SK-N-SH treated with all-trans-retinoic acid at 6 μM for 48 hours (cell line): ENCODE measurements at regions not wholly inside any gene's neighbourhood (a gene's known extent, or its start where the extent isn't known, plus 50 kb on each side); places are given as distances from the start of the nearest gene placed in this dataset.
"Not testable (repeated sequence)": the region's sequence is repeated elsewhere in the genome, so short reads cannot be mapped to it uniquely, and the experiment has no call there.

Experiments used
- ATAC-seq: fragments of 200-7000 bp; cut with Tn5 transposase; 3 replicates; pipeline ENCODE4 v1.9.1; 2020; ENCODE audit warnings: mild to moderate bottlenecking, moderate library complexity
- ARNTL ChIP-seq: fragments of 450-650 bp; formaldehyde crosslinking; IDR thresholded peaks from 2 replicates; pipeline ENCODE4 v1.5.0; 2020; ENCODE audit warnings: low read depth, mild to moderate bottlenecking, moderate library complexity, borderline replicate concordance
- BACH2 ChIP-seq: fragments of 250-450 bp; sonication (Bioruptor Pico); IDR thresholded peaks from 2 replicates; pipeline ENCODE4 v1.9.0; 2021; ENCODE audit warnings: mild to moderate bottlenecking, borderline replicate concordance
- CSDC2 ChIP-seq: fragments of 250-450 bp; sonication (Bioruptor Pico); IDR thresholded peaks from 2 replicates; pipeline ENCODE4 v1.5.0; 2020; ENCODE audit warnings: mild to moderate bottlenecking, moderate library complexity
- ESRRG ChIP-seq: fragments of 250-450 bp; sonication (Bioruptor Pico); IDR thresholded peaks from 2 replicates; pipeline ENCODE4 v1.6.1; 2021; ENCODE audit warnings: mild to moderate bottlenecking
- GLIS3 ChIP-seq: fragments of 250-450 bp; sonication (Bioruptor Pico); IDR thresholded peaks from 2 replicates; pipeline ENCODE4 v1.5.0; 2020; ENCODE audit warnings: mild to moderate bottlenecking, moderate library complexity
- ISL1 ChIP-seq: fragments of 250-450 bp; sonication (Bioruptor Pico); IDR thresholded peaks from 2 replicates; pipeline ENCODE4 v2.1.2; 2022; ENCODE audit warnings: mild to moderate bottlenecking, moderate library complexity
- OSR1 ChIP-seq: fragments of 250-450 bp; sonication (Bioruptor Pico); IDR thresholded peaks from 2 replicates; pipeline ENCODE4 v1.8.0; 2022; ENCODE audit warnings: moderate library complexity, mild to moderate bottlenecking, inconsistent platforms
- PPARA ChIP-seq: fragments of 250-450 bp; sonication (Bioruptor Pico); IDR thresholded peaks from 2 replicates; pipeline ENCODE4 v1.5.0; 2020; ENCODE audit warnings: mild to moderate bottlenecking, borderline replicate concordance
- RARB ChIP-seq: fragments of 250-450 bp; sonication (Bioruptor Pico); IDR thresholded peaks from 2 replicates; pipeline ENCODE4 v1.8.0; 2021; ENCODE audit warnings: mild to moderate bottlenecking, moderate library complexity
- SNAI2 ChIP-seq: fragments of 250-450 bp; sonication (Bioruptor Pico); IDR thresholded peaks from 2 replicates; pipeline ENCODE4 v1.5.0; 2020; ENCODE audit warnings: mild to moderate bottlenecking, moderate library complexity
- TCF4 ChIP-seq: fragments of 250-450 bp; sonication (Bioruptor Pico); IDR thresholded peaks from 2 replicates; pipeline ENCODE4 v1.8.0; 2021; ENCODE audit warnings: mild to moderate bottlenecking, moderate library complexity, borderline replicate concordance
- TOX ChIP-seq: fragments of 250-450 bp; sonication (Bioruptor Pico); IDR thresholded peaks from 2 replicates; pipeline ENCODE4 v1.8.0; 2021; ENCODE audit warnings: mild to moderate bottlenecking, moderate library complexity, borderline replicate concordance
- ZC3H10 ChIP-seq: fragments of 250-450 bp; sonication (Bioruptor Pico); IDR thresholded peaks from 2 replicates; pipeline ENCODE4 v1.5.1; 2021; ENCODE audit warnings: mild to moderate bottlenecking, moderate library complexity
- ZFP3 ChIP-seq: fragments of 250-450 bp; sonication (Bioruptor Pico); IDR thresholded peaks from 2 replicates; pipeline ENCODE4 v1.5.0; 2020; ENCODE audit warnings: mild to moderate bottlenecking, moderate library complexity
- ZFP30 ChIP-seq: fragments of 450-650 bp; formaldehyde crosslinking; IDR thresholded peaks from 2 replicates; pipeline ENCODE4 v1.5.0; 2022; ENCODE audit warnings: mild to moderate bottlenecking, moderate library complexity
- ZNF565 ChIP-seq: fragments of 450-650 bp; formaldehyde crosslinking; conservative IDR thresholded peaks from 2 replicates; pipeline ENCODE4 v1.5.0; 2020; ENCODE audit warnings: low read depth, mild to moderate bottlenecking, moderate library complexity
- ZNF70 ChIP-seq: fragments of 450-650 bp; formaldehyde crosslinking; IDR thresholded peaks from 2 replicates; pipeline ENCODE4 v1.5.0; 2020; ENCODE audit warnings: mild to moderate bottlenecking, moderate library complexity
- ZNF8 ChIP-seq: fragments of 450-650 bp; formaldehyde crosslinking; IDR thresholded peaks from 2 replicates; pipeline ENCODE4 v1.5.0; 2020; ENCODE audit warnings: mild to moderate bottlenecking, moderate library complexity
- TF ChIP-seq, protein P1 (sequence below): fragments of 250-450 bp; sonication (Bioruptor Pico); IDR thresholded peaks from 2 replicates; pipeline ENCODE4 v1.8.0; 2021; ENCODE audit warnings: low read depth, mild to moderate bottlenecking, moderate library complexity, borderline replicate concordance
- TF ChIP-seq, protein P2 (sequence below): fragments of 250-450 bp; sonication (Bioruptor Pico); IDR thresholded peaks from 2 replicates; pipeline ENCODE4 v1.8.0; 2020; ENCODE audit warnings: mild to moderate bottlenecking, moderate library complexity, borderline replicate concordance
- TF ChIP-seq, protein P3 (sequence below): fragments of 250-450 bp; sonication (Bioruptor Pico); IDR thresholded peaks from 2 replicates; pipeline ENCODE4 v1.5.1; 2021; ENCODE audit warnings: mild to moderate bottlenecking, moderate library complexity
- TF ChIP-seq, protein P4 (sequence below): fragments of 250-450 bp; sonication (Bioruptor Pico); IDR thresholded peaks from 2 replicates; pipeline ENCODE4 v1.5.1; 2020; ENCODE audit warnings: low read depth, mild to moderate bottlenecking, moderate library complexity
- TF ChIP-seq, protein P5 (sequence below): fragments of 250-450 bp; sonication (Bioruptor Pico); IDR thresholded peaks from 2 replicates; pipeline ENCODE4 v1.5.0; 2020; ENCODE audit warnings: mild to moderate bottlenecking, moderate library complexity

DNA sequence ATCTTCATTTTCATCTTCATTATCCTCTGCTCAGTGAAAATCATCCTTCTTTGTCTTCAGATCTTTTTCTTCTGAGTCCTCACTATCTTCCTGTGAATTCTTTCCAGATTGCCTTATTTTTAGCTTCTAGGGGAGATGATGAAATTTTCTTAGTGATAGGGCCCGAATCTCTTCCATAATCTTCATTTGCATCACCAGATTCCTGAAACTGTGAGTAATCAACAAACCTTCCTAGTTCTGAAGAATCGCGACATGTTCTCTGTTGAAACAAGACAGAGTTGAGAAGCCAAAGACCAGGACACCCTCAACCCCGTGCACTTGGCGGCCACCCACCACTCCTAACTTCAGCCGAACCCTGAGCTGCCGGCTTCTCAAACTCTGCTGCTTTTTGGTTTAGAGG is 92.8 kb upstream of the CDC42BPA start:
- TF ChIP-seq, protein P1, sequence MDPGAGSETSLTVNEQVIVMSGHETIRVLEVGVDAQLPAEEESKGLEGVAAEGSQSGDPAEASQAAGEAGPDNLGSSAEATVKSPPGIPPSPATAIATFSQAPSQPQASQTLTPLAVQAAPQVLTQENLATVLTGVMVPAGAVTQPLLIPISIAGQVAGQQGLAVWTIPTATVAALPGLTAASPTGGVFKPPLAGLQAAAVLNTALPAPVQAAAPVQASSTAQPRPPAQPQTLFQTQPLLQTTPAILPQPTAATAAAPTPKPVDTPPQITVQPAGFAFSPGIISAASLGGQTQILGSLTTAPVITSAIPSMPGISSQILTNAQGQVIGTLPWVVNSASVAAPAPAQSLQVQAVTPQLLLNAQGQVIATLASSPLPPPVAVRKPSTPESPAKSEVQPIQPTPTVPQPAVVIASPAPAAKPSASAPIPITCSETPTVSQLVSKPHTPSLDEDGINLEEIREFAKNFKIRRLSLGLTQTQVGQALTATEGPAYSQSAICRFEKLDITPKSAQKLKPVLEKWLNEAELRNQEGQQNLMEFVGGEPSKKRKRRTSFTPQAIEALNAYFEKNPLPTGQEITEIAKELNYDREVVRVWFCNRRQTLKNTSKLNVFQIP (CRISPR knock-in tag), result no peak
- no peak for TF ChIP-seq ISL1 (CRISPR knock-in tag)
- no peak for TF ChIP-seq ESRRG
- no peak for TF ChIP-seq GLIS3 (CRISPR knock-in tag)
- TF ChIP-seq TCF4 (CRISPR knock-in tag), result no peak
- TF ChIP-seq ZFP3 (CRISPR knock-in tag), result no peak
- no peak for TF ChIP-seq TOX (CRISPR knock-in tag)
- no peak for TF ChIP-seq ARNTL (CRISPR knock-in tag)
- TF ChIP-seq OSR1, result no peak
- TF ChIP-seq ZNF70, result no peak
- TF ChIP-seq, protein P2, sequence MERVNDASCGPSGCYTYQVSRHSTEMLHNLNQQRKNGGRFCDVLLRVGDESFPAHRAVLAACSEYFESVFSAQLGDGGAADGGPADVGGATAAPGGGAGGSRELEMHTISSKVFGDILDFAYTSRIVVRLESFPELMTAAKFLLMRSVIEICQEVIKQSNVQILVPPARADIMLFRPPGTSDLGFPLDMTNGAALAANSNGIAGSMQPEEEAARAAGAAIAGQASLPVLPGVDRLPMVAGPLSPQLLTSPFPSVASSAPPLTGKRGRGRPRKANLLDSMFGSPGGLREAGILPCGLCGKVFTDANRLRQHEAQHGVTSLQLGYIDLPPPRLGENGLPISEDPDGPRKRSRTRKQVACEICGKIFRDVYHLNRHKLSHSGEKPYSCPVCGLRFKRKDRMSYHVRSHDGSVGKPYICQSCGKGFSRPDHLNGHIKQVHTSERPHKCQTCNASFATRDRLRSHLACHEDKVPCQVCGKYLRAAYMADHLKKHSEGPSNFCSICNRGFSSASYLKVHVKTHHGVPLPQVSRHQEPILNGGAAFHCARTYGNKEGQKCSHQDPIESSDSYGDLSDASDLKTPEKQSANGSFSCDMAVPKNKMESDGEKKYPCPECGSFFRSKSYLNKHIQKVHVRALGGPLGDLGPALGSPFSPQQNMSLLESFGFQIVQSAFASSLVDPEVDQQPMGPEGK (CRISPR knock-in tag), result no peak
- TF ChIP-seq, protein P3, sequence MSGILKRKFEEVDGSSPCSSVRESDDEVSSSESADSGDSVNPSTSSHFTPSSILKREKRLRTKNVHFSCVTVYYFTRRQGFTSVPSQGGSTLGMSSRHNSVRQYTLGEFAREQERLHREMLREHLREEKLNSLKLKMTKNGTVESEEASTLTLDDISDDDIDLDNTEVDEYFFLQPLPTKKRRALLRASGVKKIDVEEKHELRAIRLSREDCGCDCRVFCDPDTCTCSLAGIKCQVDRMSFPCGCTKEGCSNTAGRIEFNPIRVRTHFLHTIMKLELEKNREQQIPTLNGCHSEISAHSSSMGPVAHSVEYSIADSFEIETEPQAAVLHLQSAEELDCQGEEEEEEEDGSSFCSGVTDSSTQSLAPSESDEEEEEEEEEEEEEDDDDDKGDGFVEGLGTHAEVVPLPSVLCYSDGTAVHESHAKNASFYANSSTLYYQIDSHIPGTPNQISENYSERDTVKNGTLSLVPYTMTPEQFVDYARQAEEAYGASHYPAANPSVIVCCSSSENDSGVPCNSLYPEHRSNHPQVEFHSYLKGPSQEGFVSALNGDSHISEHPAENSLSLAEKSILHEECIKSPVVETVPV, result no peak
- no peak for TF ChIP-seq SNAI2 (CRISPR knock-in tag)
- no peak for TF ChIP-seq CSDC2 (CRISPR knock-in tag)
- TF ChIP-seq ZNF8 (CRISPR knock-in tag), result no peak
- no peak for TF ChIP-seq ZFP30 (CRISPR knock-in tag)
- TF ChIP-seq, protein P4, sequence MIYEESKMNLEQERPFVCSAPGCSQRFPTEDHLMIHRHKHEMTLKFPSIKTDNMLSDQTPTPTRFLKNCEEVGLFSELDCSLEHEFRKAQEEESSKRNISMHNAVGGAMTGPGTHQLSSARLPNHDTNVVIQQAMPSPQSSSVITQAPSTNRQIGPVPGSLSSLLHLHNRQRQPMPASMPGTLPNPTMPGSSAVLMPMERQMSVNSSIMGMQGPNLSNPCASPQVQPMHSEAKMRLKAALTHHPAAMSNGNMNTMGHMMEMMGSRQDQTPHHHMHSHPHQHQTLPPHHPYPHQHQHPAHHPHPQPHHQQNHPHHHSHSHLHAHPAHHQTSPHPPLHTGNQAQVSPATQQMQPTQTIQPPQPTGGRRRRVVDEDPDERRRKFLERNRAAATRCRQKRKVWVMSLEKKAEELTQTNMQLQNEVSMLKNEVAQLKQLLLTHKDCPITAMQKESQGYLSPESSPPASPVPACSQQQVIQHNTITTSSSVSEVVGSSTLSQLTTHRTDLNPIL, result no peak
- TF ChIP-seq PPARA, result no peak
- ATAC-seq, result no peak

DNA sequence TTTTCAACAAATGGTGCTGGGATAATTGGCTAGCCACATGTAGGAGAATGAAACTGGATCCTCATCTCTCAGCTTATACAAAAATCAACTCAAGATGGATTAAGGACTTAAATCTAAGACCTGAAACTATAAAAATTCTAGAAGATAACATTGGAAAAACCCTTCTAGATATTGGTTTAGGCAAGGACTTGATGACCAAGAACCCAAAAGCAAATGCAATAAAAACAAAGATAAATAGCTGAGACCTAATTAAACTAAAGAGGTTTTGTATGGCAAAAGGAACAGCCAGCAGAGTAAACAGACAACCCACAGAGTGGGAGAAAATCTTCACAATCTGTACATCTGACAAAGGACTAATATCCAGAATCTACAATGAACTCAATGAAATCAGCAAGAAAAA is 88.0 kb upstream of the CDC42BPA start:
- not testable (repeated sequence) for ATAC-seq

DNA sequence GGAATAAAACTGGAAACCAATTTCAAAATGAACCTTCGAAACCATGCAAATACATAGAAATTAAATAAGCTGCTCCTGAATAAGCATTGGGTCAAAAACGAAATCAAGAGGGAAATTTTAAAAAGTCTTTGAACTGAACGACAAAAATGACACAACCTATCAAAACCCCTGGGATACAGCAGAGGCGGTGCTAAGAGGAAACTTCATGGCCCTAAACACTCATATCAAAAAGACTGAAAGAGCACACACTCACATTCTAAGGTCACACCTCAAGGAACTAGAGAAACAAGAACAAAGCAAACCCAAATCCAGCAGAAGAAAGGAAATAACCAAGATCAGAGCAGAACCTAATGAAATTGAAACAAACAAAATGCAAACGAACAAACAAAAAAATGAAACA is 85.2 kb upstream of the CDC42BPA start:
- no peak for ATAC-seq
- TF ChIP-seq ZNF70 (no peak), ZNF565 (CRISPR knock-in tag) (no peak), GLIS3 (CRISPR knock-in tag) (no peak), TOX (CRISPR knock-in tag) (no peak), RARB (CRISPR knock-in tag) (no peak), ARNTL (CRISPR knock-in tag) (no peak), ZC3H10 (CRISPR knock-in tag) (no peak)
- TF ChIP-seq, protein P3, result no peak

DNA sequence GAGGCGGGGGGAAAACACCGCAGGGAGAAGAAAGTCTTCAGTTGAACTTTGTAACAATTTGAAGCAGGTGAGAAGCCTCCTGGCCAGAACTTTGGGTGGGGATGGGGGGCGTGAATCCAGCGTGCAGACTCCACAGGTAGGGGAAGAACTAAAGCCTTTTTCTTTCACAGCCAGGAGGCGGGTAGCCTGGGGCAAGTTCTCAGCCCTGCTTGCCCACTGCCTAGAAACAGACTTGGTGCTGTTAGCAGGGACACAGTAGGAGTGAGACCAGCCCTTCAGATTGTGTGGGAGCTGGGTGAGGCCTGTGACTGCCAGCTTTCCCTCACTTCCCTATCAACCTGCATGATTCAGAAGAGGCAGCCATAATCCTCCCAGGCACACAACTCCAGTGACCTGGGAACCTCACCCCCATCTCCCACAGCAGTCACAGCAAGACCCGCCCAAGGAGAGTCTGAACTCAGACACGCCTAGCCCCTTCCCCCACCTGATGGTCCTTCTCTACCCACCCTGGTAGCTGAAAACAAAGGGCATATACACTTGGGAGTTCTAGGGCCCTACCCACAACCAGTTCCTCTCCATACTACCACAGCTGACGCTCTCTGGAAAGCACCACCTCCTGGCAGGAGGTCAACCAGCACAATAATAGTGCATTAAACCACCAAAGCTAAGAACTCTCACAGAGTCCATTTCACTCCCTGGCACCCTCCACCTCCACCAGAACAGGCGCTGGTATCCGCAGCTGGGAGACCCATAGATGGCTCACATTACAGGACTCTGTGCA is 83.5 kb upstream of the CDC42BPA start:
- no peak for ATAC-seq
- no peak for TF ChIP-seq ESRRG
- no peak for TF ChIP-seq ZC3H10 (CRISPR knock-in tag)
- no peak for TF ChIP-seq ZFP30 (CRISPR knock-in tag)
- no peak for TF ChIP-seq ARNTL (CRISPR knock-in tag)
- TF ChIP-seq ISL1 (CRISPR knock-in tag), result no peak
- TF ChIP-seq BACH2 (CRISPR knock-in tag), result no peak
- TF ChIP-seq ZNF565 (CRISPR knock-in tag), result no peak
- TF ChIP-seq ZNF70, result no peak
- no peak for TF ChIP-seq TCF4 (CRISPR knock-in tag)
- TF ChIP-seq, protein P5, sequence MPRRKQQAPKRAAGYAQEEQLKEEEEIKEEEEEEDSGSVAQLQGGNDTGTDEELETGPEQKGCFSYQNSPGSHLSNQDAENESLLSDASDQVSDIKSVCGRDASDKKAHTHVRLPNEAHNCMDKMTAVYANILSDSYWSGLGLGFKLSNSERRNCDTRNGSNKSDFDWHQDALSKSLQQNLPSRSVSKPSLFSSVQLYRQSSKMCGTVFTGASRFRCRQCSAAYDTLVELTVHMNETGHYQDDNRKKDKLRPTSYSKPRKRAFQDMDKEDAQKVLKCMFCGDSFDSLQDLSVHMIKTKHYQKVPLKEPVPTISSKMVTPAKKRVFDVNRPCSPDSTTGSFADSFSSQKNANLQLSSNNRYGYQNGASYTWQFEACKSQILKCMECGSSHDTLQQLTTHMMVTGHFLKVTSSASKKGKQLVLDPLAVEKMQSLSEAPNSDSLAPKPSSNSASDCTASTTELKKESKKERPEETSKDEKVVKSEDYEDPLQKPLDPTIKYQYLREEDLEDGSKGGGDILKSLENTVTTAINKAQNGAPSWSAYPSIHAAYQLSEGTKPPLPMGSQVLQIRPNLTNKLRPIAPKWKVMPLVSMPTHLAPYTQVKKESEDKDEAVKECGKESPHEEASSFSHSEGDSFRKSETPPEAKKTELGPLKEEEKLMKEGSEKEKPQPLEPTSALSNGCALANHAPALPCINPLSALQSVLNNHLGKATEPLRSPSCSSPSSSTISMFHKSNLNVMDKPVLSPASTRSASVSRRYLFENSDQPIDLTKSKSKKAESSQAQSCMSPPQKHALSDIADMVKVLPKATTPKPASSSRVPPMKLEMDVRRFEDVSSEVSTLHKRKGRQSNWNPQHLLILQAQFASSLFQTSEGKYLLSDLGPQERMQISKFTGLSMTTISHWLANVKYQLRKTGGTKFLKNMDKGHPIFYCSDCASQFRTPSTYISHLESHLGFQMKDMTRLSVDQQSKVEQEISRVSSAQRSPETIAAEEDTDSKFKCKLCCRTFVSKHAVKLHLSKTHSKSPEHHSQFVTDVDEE (CRISPR knock-in tag), result no peak
- no peak for TF ChIP-seq PPARA
- TF ChIP-seq, protein P4, result no peak
- TF ChIP-seq TOX (CRISPR knock-in tag), result no peak
- TF ChIP-seq GLIS3 (CRISPR knock-in tag), result no peak
- no peak for TF ChIP-seq ZFP3 (CRISPR knock-in tag)
